ENCODE measurements at regions not wholly inside any gene's neighbourhood (a gene's known extent, or its start where the extent isn't known, plus 50 kb on each side); places are given as distances from the start of the nearest gene placed in this dataset.

DNA sequence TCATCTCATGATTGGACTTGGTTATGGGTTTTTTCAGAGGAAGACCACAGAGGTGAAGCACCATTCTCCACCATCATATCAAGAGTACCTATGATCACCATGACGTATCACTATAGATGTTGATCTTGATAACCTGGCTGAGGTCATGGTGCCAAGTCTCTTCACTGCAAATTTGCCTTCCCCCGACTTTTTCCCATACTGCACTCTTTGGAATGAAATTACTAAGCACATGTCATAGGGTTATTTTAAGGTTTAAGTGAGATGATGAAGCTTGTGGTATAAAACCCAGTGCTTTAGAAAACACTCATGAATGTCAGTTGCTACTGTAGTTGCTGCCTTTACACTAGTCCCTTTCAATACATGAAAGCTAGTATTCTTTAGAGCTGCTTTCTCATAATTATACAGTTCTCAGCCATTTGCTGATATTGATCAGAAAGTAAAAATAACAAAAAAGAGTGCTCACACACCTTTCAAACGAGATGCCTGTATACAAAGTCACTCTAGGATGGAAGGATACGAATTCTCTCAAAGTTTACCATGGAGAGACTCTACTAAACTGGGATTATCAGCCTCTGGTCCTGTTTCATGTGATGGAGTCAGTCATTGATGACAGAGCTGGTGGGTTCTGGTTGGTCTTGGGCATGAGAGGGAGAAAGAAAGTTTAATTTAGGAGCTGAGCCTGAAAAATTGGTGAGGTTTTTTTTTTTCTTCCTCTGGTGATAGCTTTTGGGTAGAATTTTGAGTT lies 228.1 kb downstream of the PRL start:
- TF ChIP-seq, protein P1, sequence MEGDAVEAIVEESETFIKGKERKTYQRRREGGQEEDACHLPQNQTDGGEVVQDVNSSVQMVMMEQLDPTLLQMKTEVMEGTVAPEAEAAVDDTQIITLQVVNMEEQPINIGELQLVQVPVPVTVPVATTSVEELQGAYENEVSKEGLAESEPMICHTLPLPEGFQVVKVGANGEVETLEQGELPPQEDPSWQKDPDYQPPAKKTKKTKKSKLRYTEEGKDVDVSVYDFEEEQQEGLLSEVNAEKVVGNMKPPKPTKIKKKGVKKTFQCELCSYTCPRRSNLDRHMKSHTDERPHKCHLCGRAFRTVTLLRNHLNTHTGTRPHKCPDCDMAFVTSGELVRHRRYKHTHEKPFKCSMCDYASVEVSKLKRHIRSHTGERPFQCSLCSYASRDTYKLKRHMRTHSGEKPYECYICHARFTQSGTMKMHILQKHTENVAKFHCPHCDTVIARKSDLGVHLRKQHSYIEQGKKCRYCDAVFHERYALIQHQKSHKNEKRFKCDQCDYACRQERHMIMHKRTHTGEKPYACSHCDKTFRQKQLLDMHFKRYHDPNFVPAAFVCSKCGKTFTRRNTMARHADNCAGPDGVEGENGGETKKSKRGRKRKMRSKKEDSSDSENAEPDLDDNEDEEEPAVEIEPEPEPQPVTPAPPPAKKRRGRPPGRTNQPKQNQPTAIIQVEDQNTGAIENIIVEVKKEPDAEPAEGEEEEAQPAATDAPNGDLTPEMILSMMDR (conservative IDR thresholded peaks at IDR 0.05; ENCODE audit: low read length) = no peak
- no peak for TF ChIP-seq EZH2phosphoT487 (IDR thresholded peaks at IDR 0.05; ENCODE audit: borderline replicate concordance, low read depth, low read length)
